ENCODE measurements at regions not wholly inside any gene's neighbourhood (a gene's known extent, or its start where the extent isn't known, plus 50 kb on each side); places are given as distances from the start of the nearest gene placed in this dataset.

DNA sequence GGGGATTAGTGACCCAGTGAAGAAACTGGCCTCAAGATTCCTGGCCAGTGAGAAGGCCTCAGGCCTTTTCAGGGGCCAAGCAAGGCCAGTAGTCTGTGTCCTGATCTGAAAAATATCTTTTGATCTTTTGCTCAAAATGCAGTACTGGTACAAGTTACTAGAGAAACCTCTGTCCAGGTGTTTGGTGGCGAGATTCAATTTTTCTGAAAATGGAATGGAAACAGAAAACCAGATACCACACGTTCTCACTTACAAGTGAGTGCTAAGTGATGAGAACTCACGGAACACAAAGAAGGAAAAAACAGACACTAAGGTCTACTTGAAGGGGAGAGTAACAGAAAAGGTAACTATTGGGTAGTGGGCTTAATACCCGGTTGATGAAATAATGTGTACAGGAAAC is 463.4 kb downstream of the ZIC1 start:
- Histone ChIP-seq H3K9me2 (replicated peaks; ENCODE audit: control insufficient read depth, low read length) (no peaks in the 10 kb centered on the region), H3K4me3 (ENCODE audit: low read length) (no peak overlapping the region), H3F3A (ENCODE audit: control insufficient read depth, insufficient read depth) (no peaks in the 10 kb centered on the region), H3K79me2 (ENCODE audit: control insufficient read depth, low read length) (no peaks in the 10 kb centered on the region), H3K4me2 (ENCODE audit: low read length) (no peak overlapping the region), H3K27me3 (ENCODE audit: control insufficient read depth, low read length) (no peaks in the 10 kb centered on the region), H3K36me3 (ENCODE audit: control insufficient read depth, low read length) (no peaks in the 10 kb centered on the region), H3K4me1 (ENCODE audit: control insufficient read depth, low read length) (no peaks in the 10 kb centered on the region), H3K9me3 (ENCODE audit: control insufficient read depth, insufficient read depth, low read length) (no peaks in the 10 kb centered on the region), H4K20me1 (ENCODE audit: control insufficient read depth, insufficient read depth, low read depth, low read length) (no peaks in the 10 kb centered on the region), H3K27ac (ENCODE audit: low read depth, low read length) (no peak overlapping the region)
- TF ChIP-seq, protein P1, sequence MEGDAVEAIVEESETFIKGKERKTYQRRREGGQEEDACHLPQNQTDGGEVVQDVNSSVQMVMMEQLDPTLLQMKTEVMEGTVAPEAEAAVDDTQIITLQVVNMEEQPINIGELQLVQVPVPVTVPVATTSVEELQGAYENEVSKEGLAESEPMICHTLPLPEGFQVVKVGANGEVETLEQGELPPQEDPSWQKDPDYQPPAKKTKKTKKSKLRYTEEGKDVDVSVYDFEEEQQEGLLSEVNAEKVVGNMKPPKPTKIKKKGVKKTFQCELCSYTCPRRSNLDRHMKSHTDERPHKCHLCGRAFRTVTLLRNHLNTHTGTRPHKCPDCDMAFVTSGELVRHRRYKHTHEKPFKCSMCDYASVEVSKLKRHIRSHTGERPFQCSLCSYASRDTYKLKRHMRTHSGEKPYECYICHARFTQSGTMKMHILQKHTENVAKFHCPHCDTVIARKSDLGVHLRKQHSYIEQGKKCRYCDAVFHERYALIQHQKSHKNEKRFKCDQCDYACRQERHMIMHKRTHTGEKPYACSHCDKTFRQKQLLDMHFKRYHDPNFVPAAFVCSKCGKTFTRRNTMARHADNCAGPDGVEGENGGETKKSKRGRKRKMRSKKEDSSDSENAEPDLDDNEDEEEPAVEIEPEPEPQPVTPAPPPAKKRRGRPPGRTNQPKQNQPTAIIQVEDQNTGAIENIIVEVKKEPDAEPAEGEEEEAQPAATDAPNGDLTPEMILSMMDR (IDR thresholded peaks at IDR 0.05; ENCODE audit: low read depth, low read length, poor library complexity, severe bottlenecking) = no peak
- TF ChIP-seq EZH2phosphoT487 (IDR thresholded peaks at IDR 0.05; ENCODE audit: borderline replicate concordance, low read length) = no peak

DNA sequence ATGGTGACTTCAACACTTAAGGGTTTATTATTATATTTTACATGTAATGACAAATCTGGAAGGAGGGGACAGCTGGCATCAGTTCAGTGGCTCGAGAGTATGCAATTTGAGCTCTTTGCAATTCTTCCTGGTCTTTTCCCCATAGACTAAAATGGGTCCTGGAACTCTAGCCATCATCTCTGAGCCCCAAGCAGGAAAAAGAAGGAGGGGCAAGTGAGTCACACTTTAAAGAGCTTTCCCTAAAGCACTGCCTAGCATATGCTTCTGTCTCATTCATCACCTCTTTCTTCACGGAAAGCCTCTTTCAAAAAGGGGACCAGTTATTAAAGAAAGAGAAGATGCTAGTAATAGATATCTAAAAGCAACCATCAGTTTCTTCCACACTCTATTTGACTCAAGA is 466.3 kb downstream of the ZIC1 start:
- H3K36me3 ChIP-seq (ENCODE audit: control insufficient read depth, low read length) = no peaks in the 10 kb centered on the region
- no peak for TF ChIP-seq EZH2phosphoT487 (IDR thresholded peaks at IDR 0.05; ENCODE audit: borderline replicate concordance, low read length)
- TF ChIP-seq, protein P1 (IDR thresholded peaks at IDR 0.05; ENCODE audit: low read depth, low read length, poor library complexity, severe bottlenecking) = no peak
- H3K79me2 ChIP-seq (ENCODE audit: control insufficient read depth, low read length) = no peaks in the 10 kb centered on the region
- H3K9me3 ChIP-seq (ENCODE audit: control insufficient read depth, insufficient read depth, low read length) = no peaks in the 10 kb centered on the region
- no peak overlapping the region for H3K4me2 ChIP-seq (ENCODE audit: low read length)
- H3K4me3 ChIP-seq (ENCODE audit: low read length) = no peak overlapping the region
- H3F3A ChIP-seq (ENCODE audit: control insufficient read depth, insufficient read depth) = no peaks in the 10 kb centered on the region
- no peaks in the 10 kb centered on the region for H3K9me2 ChIP-seq (replicated peaks; ENCODE audit: control insufficient read depth, low read length)
- H4K20me1 ChIP-seq (ENCODE audit: control insufficient read depth, insufficient read depth, low read depth, low read length) = no peaks in the 10 kb centered on the region
- no peaks in the 10 kb centered on the region for H3K4me1 ChIP-seq (ENCODE audit: control insufficient read depth, low read length)
- no peaks in the 10 kb centered on the region for H3K27me3 ChIP-seq (ENCODE audit: control insufficient read depth, low read length)
- H3K27ac ChIP-seq (ENCODE audit: low read depth, low read length) = no peak overlapping the region

DNA sequence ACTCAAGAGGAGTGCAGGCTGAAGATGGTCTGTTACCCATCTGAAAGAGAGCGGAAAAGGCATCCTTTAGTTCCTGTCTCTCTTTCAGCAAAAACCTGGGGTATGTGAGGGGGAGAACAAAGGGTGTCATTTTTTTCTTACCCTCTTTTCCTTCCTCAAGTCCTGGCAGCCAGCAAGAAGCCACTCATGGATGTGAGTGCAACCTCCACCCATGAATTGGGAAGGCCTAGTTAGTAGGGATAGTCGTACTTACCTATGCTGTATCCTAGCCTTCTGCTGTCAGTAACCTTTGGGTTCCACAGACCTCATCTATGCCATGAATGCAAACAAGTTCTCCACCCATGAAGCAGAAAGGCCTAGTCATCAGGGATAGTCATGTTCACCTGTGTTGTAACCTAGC is 472.8 kb downstream of the ZIC1 start:
- Histone ChIP-seq H3K4me3 (ENCODE audit: low read length) (no peak overlapping the region), H3K9me3 (ENCODE audit: control insufficient read depth, insufficient read depth, low read length) (peaks cover 8% of the 10 kb centered on the region; the same call in 1 of the 2 replicates), H3K4me1 (ENCODE audit: control insufficient read depth, low read length) (no peaks in the 10 kb centered on the region), H3K79me2 (ENCODE audit: control insufficient read depth, low read length) (no peaks in the 10 kb centered on the region), H3F3A (ENCODE audit: control insufficient read depth, insufficient read depth) (no peaks in the 10 kb centered on the region), H3K27me3 (ENCODE audit: control insufficient read depth, low read length) (no peaks in the 10 kb centered on the region), H3K4me2 (ENCODE audit: low read length) (no peak overlapping the region), H3K36me3 (ENCODE audit: control insufficient read depth, low read length) (no peaks in the 10 kb centered on the region), H3K9me2 (replicated peaks; ENCODE audit: control insufficient read depth, low read length) (no peaks in the 10 kb centered on the region), H4K20me1 (ENCODE audit: control insufficient read depth, insufficient read depth, low read depth, low read length) (no peaks in the 10 kb centered on the region), H3K27ac (ENCODE audit: low read depth, low read length) (no peak overlapping the region)
- no peak for TF ChIP-seq EZH2phosphoT487 (IDR thresholded peaks at IDR 0.05; ENCODE audit: borderline replicate concordance, low read length)
- TF ChIP-seq, protein P1 (IDR thresholded peaks at IDR 0.05; ENCODE audit: low read depth, low read length, poor library complexity, severe bottlenecking) = no peak

DNA sequence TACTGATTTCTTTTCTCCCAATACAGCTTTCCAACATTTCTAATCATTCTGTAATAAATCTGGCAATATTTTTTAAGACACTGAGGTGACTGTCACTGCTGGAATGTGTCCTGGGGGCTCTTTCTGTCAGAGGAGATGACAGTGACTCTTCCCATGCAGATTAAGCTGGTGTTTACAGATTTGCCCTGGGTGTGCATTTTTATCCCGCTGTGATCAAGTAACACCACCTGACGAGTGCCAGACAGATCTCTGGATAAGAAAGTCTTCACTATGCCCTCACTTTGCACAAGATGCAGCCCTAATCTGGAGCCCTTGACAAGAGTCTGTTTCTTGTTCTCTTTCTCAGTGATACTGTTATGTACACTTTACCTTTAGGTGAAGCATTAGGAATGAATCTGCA is 477.7 kb downstream of the ZIC1 start:
- Histone ChIP-seq H3K4me3 (ENCODE audit: low read length) (no peak overlapping the region), H3K9me3 (ENCODE audit: control insufficient read depth, insufficient read depth, low read length) (peaks cover 4% of the 10 kb centered on the region; the same call in 1 of the 2 replicates), H4K20me1 (ENCODE audit: control insufficient read depth, insufficient read depth, low read depth, low read length) (no peaks in the 10 kb centered on the region), H3K27me3 (ENCODE audit: control insufficient read depth, low read length) (no peaks in the 10 kb centered on the region), H3F3A (ENCODE audit: control insufficient read depth, insufficient read depth) (no peaks in the 10 kb centered on the region), H3K27ac (ENCODE audit: low read depth, low read length) (no peak overlapping the region), H3K4me2 (ENCODE audit: low read length) (no peak overlapping the region), H3K79me2 (ENCODE audit: control insufficient read depth, low read length) (no peaks in the 10 kb centered on the region), H3K4me1 (ENCODE audit: control insufficient read depth, low read length) (no peaks in the 10 kb centered on the region), H3K9me2 (replicated peaks; ENCODE audit: control insufficient read depth, low read length) (no peaks in the 10 kb centered on the region), H3K36me3 (ENCODE audit: control insufficient read depth, low read length) (no peaks in the 10 kb centered on the region)
- TF ChIP-seq EZH2phosphoT487 (IDR thresholded peaks at IDR 0.05; ENCODE audit: borderline replicate concordance, low read length) = no peak
- TF ChIP-seq, protein P1 (IDR thresholded peaks at IDR 0.05; ENCODE audit: low read depth, low read length, poor library complexity, severe bottlenecking) = no peak
